ENCODE measurements at regions not wholly inside any gene's neighbourhood (a gene's known extent, or its start where the extent isn't known, plus 50 kb on each side); places are given as distances from the start of the nearest gene placed in this dataset.
"Not testable (repeated sequence)": the region's sequence is repeated elsewhere in the genome, so short reads cannot be mapped to it uniquely, and the experiment has no call there.

GRCh38 chr10:2616215-2616614, 451.1 kb upstream of the PFKP start:
- no peak for DNase-seq

GRCh38 chr10:2611603-2612002, 455.7 kb upstream of the PFKP start:
- no peak for DNase-seq

GRCh38 chr10:2610946-2611345, 456.4 kb upstream of the PFKP start:
- DNase-seq, result no peak

- no peak for DNase-seq
These were observed 462.5 kb upstream of the PFKP start for GRCh38 chr10:2604891-2605290.

GRCh38 chr10:2599571-2599970, 467.8 kb upstream of the PFKP start:
- no peak for DNase-seq

GRCh38 chr10:2592360-2593160, 474.8 kb upstream of the PFKP start:
- DNase-seq, result no peak

GRCh38 chr10:2589196-2589595, 478.2 kb upstream of the PFKP start:
- no peak for DNase-seq

GRCh38 chr10:2584385-2584784, 483.0 kb upstream of the PFKP start:
- no peak for DNase-seq

GRCh38 chr10:2576892-2577291, 490.5 kb upstream of the PFKP start:
- DNase-seq, result no peak

- no peak for DNase-seq
These were observed 491.9 kb upstream of the PFKP start for GRCh38 chr10:2575460-2575859.

- no peak for DNase-seq
These were observed 494.7 kb upstream of the PFKP start for GRCh38 chr10:2572611-2573010.

- DNase-seq, result no peak
These were observed 510.5 kb upstream of the PFKP start for GRCh38 chr10:2556883-2557282.

- DNase-seq, result no peak
These were observed 519.3 kb upstream of the PFKP start for GRCh38 chr10:2548071-2548470.

- no peak for DNase-seq
These were observed 519.7 kb upstream of the PFKP start for GRCh38 chr10:2547606-2548005.

GRCh38 chr10:2546894-2547293, 520.5 kb upstream of the PFKP start:
- DNase-seq, result not testable (repeated sequence)

- DNase-seq, result no peak
These were observed 523.4 kb upstream of the PFKP start for GRCh38 chr10:2543974-2544373.

- no peak for DNase-seq
These were observed 524.0 kb upstream of the PFKP start for GRCh38 chr10:2543142-2543886.

GRCh38 chr10:2541176-2541575, 526.2 kb upstream of the PFKP start:
- DNase-seq, result no peak

- no peak for DNase-seq
These were observed 537.4 kb upstream of the PFKP start for GRCh38 chr10:2529945-2530344.

GRCh38 chr10:2525781-2526180, 541.6 kb upstream of the PFKP start:
- no peak for DNase-seq

- no peak for DNase-seq
These were observed 548.2 kb upstream of the PFKP start for GRCh38 chr10:2519139-2519538.

GRCh38 chr10:2509081-2509531, 558.2 kb upstream of the PFKP start:
- DNase-seq, result no peak

GRCh38 chr10:2501366-2501940, 565.9 kb upstream of the PFKP start:
- not testable (repeated sequence) for DNase-seq

- no peak for DNase-seq
These were observed 572.9 kb upstream of the PFKP start for GRCh38 chr10:2494399-2494798.

Measured in activated CD4-positive, CD25-positive, alpha-beta regulatory T cell (primary cell).